HepG2 (cell line): ENCODE measurements at regions not wholly inside any gene's neighbourhood (a gene's known extent, or its start where the extent isn't known, plus 50 kb on each side); places are given as distances from the start of the nearest gene placed in this dataset.

Source experiments
- ATAC-seq: fragments of 200-7000 bp; cut with Tn5 transposase; 3 replicates; pipeline ENCODE4 v1.9.1; 2020; ENCODE audit warnings: mild to moderate bottlenecking, moderate library complexity
- BruUV-seq: library from RNA; stranded (reverse); fragments of 400-500 nt; replicated peaks from 2 replicates; lab custom pipeline; 2021; lab: Mats Ljungman, UMichigan
- CTCF ChIA-PET: fragments of 300-600 bp; formaldehyde crosslinking; extraction: SDS; loops from one replicate; lab custom pipeline; 2021; ENCODE audit warnings: low total read pairs, inconsistent platforms, low intra/inter-chr PET ratio; lab: Yijun Ruan, JAX
- POLR2A ChIA-PET: fragments of 350-600 bp; sonication (Branson Sonifier 250); formaldehyde crosslinking; loops from one replicate; lab custom pipeline; 2020; ENCODE audit warnings: antibody characterized with exemption, inconsistent platforms; lab: Yijun Ruan, JAX
- DNase-seq: peaks from one replicate; pipeline ENCODE4 v3.0.0-alpha.2; 2015; ENCODE audit warnings: low spot score
- FAIRE-seq: peaks from 3 replicates; lab custom pipeline; 2011; peaks lifted over from hg19 to GRCh38; lab: Jason Lieb, UNC
- H2AFZ ChIP-seq: one replicate; pipeline ENCODE4 v1.6.1; 2011; ENCODE audit warnings: low read length, inconsistent platforms
- H3K27ac ChIP-seq: fragments of 300-600 bp; 3 replicates; pipeline ENCODE4 v1.8.0; 2011; ENCODE audit warnings: mixed run types, mild to moderate bottlenecking, mixed read lengths, low read length, inconsistent platforms; ENCODE audit not compliant: insufficient read depth; ENCODE audit errors: extremely low read length
- H3K27me3 ChIP-seq, 2 experiments: fragments of 200-600 bp in 1 of 2; 2 replicates in 1 of 2; 3 replicates in 1 of 2; pipeline versions ENCODE4 v1.6.0 to v1.8.0; 2011; ENCODE audit warnings: low read length in 2 of 2, mild to moderate bottlenecking in 2 of 2, moderate library complexity in 2 of 2, inconsistent platforms in 1 of 2; ENCODE audit not compliant: insufficient read depth in 2 of 2, control insufficient read depth in 1 of 2
- H3K36me3 ChIP-seq, 2 experiments: fragments of 200-600 bp in 1 of 2; replicated peaks in 1 of 2; 2 replicates in 1 of 2; 3 replicates in 1 of 2; pipeline versions ENCODE4 v1.5.1 to v1.8.0; 2011; ENCODE audit warnings: low read length in 2 of 2, inconsistent platforms in 1 of 2; ENCODE audit not compliant: insufficient read depth in 2 of 2, control insufficient read depth in 1 of 2
- H3K4me1 ChIP-seq: 2 replicates; pipeline ENCODE4 v1.5.1; 2012; ENCODE audit warnings: low read length, inconsistent platforms; ENCODE audit not compliant: insufficient read depth
- H3K4me2 ChIP-seq: 2 replicates; pipeline ENCODE4 v1.6.0; 2011; ENCODE audit warnings: low read depth, low read length, inconsistent platforms
- H3K4me3 ChIP-seq, 3 experiments: fragments of 200-600 bp in 1 of 3; sonication (generic), shearing (Covaris generic) in 1 of 3; replicated peaks in 1 of 3; 2 replicates each; pipeline ENCODE4 v1.5.1; 2011 to 2016; ENCODE audit warnings: low read length in 3 of 3, inconsistent platforms in 2 of 3, low read depth in 2 of 3, mild to moderate bottlenecking in 2 of 3, control low read depth in 1 of 3, mixed read lengths in 1 of 3; ENCODE audit not compliant: insufficient read depth in 1 of 3
- H3K79me2 ChIP-seq: one replicate; pipeline ENCODE4 v1.6.1; 2011; ENCODE audit warnings: low read length, inconsistent platforms; ENCODE audit not compliant: insufficient read depth
- H3K9ac ChIP-seq: 2 replicates; pipeline ENCODE4 v1.6.0; 2011; ENCODE audit warnings: mild to moderate bottlenecking, low read depth, low read length, inconsistent platforms; ENCODE audit not compliant: insufficient read depth
- H3K9me3 ChIP-seq: 2 replicates; pipeline ENCODE4 v1.5.1; 2012; ENCODE audit warnings: mild to moderate bottlenecking, low read length
- H4K20me1 ChIP-seq: 2 replicates; pipeline ENCODE4 v1.6.0; 2011; ENCODE audit warnings: inconsistent platforms, mild to moderate bottlenecking, low read length, moderate library complexity; ENCODE audit not compliant: insufficient read depth
- ARNTL ChIP-seq: sonication (generic); formaldehyde crosslinking; IDR thresholded peaks from 2 replicates; pipeline ENCODE4 v1.4.0; 2020; ENCODE audit warnings: mild to moderate bottlenecking, missing genetic modification reagents
- CENPBD1 ChIP-seq: sonication (generic); formaldehyde crosslinking; IDR thresholded peaks from 2 replicates; pipeline ENCODE4 v1.8.0; 2022; ENCODE audit warnings: missing genetic modification reagents, low read depth, mild to moderate bottlenecking, borderline replicate concordance
- CENPX ChIP-seq: sonication (generic); formaldehyde crosslinking; IDR thresholded peaks from 2 replicates; pipeline ENCODE4 v1.9.0; 2021; ENCODE audit warnings: mild to moderate bottlenecking, missing genetic modification reagents, moderate library complexity
- MZF1 ChIP-seq: sonication (generic); formaldehyde crosslinking; IDR thresholded peaks from 2 replicates; pipeline ENCODE4 v1.8.1; 2023; ENCODE audit warnings: mild to moderate bottlenecking, missing genetic modification reagents, borderline replicate concordance
- RBFOX2 ChIP-seq: fragments of 200-400 bp; formaldehyde crosslinking; IDR thresholded peaks from 2 replicates; pipeline ENCODE4 v1.6.1; 2017; ENCODE audit warnings: low read depth, mild to moderate bottlenecking, low read length
- RXRA ChIP-seq: sonication (generic); formaldehyde crosslinking; IDR thresholded peaks from 2 replicates; pipeline ENCODE4 v1.5.1; 2020; ENCODE audit warnings: missing genetic modification reagents
- ZFP36L1 ChIP-seq: sonication (generic); formaldehyde crosslinking; IDR thresholded peaks from 2 replicates; pipeline ENCODE4 v1.8.0; 2022; ENCODE audit warnings: mild to moderate bottlenecking, missing genetic modification reagents, moderate library complexity
- ZNF773 ChIP-seq: sonication (generic); formaldehyde crosslinking; IDR thresholded peaks from 2 replicates; pipeline ENCODE4 v1.4.0; 2020; ENCODE audit warnings: missing genetic modification reagents, borderline replicate concordance
- WGBS: methylation state at CpG from one replicate; pipeline ENCODE4 v1.1.6; 2017; ENCODE audit warnings: low lambda C conversion rate; 5-methylcytosine and 5-hydroxymethylcytosine counted together
- in situ Hi-C: cut with HindIII; loops from 2 replicates; pipeline ENCODE4 v1.10.0; 2017; ENCODE audit warnings: low pct_unique_long_range_greater_than_20kb; ENCODE audit not compliant: extremely low pct_ligation_motif_present
- intact Hi-C: fragments of 100-400 bp; cut with micrococcal nuclease; formaldehyde crosslinking; loops from one replicate; pipeline ENCODE4 v1.10.0; 2022; ENCODE audit not compliant: unreplicated experiment
- TF ChIP-seq, protein P1 (sequence below): sonication (generic); formaldehyde crosslinking; IDR thresholded peaks from 2 replicates; pipeline ENCODE4 v1.4.0; 2020; ENCODE audit warnings: mild to moderate bottlenecking, missing genetic modification reagents
- TF ChIP-seq, protein P2 (sequence below): sonication (generic); formaldehyde crosslinking; IDR thresholded peaks from 2 replicates; pipeline ENCODE4 v1.5.1; 2020; ENCODE audit warnings: missing genetic modification reagents, mild to moderate bottlenecking, borderline replicate concordance

DNA sequence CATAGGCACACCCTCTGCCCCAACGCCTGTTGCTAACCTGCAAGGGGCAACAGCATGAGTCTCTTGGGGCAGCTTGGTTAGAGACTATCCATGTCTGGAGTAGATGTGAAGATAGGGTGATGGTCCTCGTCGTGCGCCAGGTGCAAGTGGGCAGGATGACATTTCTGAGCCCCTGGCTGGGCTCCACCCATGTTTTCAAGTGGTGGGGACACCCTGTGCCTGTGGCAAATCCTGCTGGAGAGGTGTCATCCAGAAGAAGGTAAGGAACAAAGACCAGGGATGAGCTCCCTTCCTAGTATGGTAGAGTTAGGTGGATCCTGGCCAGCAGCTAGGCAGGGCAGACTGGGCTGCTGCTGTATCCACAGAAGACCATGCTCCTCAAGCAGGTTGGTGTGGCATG, 152.6 kb downstream of the ABHD5 start:
- Histone ChIP-seq H3K4me1 (no peaks in the 10 kb centered on the region), H3K79me2 (no peaks in the 10 kb centered on the region), H2AFZ (no peak overlapping the region), H3K27me3 (no peaks in the 10 kb centered on the region), H3K27ac (no peak overlapping the region), H3K36me3 (no peaks in the 10 kb centered on the region), H3K4me3 (no peak overlapping the region), H3K4me2 (no peak overlapping the region), H3K9me3 (no peaks in the 10 kb centered on the region; the same call in 1 of the 2 replicates), H4K20me1 (no peaks in the 10 kb centered on the region), H3K9ac (no peak overlapping the region)
- WGBS = 7% methylated on average over 3 of the region's 4 CpGs
- ATAC-seq (no peak), DNase-seq (no peak), FAIRE-seq (no peak)
- ChIA-PET POLR2A (no interaction called here), CTCF (no interaction called here)
- TF ChIP-seq ARNTL (CRISPR knock-in tag) = no peak
- TF ChIP-seq CENPX (CRISPR knock-in tag) = no peak
- no peak for TF ChIP-seq CENPBD1 (CRISPR knock-in tag)
- no TSS peak for BruUV-seq
- intact Hi-C loops (no loop called here), in situ Hi-C loops (no loop called here)

GRCh38 chr3:43844757-43845156, 154.0 kb downstream of the ABHD5 start:
- WGBS = 2% methylated on average over 3 of the region's 3 CpGs
- Histone ChIP-seq H3K4me1 (no peaks in the 10 kb centered on the region), H2AFZ (no peak overlapping the region), H3K4me2 (no peak overlapping the region), H4K20me1 (no peaks in the 10 kb centered on the region), H3K4me3 (no peak overlapping the region), H3K9ac (no peak overlapping the region), H3K79me2 (no peaks in the 10 kb centered on the region), H3K36me3 (no peaks in the 10 kb centered on the region), H3K27me3 (no peaks in the 10 kb centered on the region), H3K27ac (no peak overlapping the region), H3K9me3 (no peaks in the 10 kb centered on the region; the same call in 1 of the 2 replicates)
- ChIA-PET POLR2A (no interaction called here), CTCF (no interaction called here)
- intact Hi-C loops = no loop called here
- ATAC-seq = no peak
- in situ Hi-C loops = no loop called here
- no peak for FAIRE-seq
- no peak for DNase-seq
- BruUV-seq = no TSS peak
- TF ChIP-seq RXRA (no peak), MZF1 (no peak), ZNF773 (CRISPR knock-in tag) (no peak), ZFP36L1 (CRISPR knock-in tag) (no peak), RBFOX2 (no peak)
- TF ChIP-seq, protein P1, sequence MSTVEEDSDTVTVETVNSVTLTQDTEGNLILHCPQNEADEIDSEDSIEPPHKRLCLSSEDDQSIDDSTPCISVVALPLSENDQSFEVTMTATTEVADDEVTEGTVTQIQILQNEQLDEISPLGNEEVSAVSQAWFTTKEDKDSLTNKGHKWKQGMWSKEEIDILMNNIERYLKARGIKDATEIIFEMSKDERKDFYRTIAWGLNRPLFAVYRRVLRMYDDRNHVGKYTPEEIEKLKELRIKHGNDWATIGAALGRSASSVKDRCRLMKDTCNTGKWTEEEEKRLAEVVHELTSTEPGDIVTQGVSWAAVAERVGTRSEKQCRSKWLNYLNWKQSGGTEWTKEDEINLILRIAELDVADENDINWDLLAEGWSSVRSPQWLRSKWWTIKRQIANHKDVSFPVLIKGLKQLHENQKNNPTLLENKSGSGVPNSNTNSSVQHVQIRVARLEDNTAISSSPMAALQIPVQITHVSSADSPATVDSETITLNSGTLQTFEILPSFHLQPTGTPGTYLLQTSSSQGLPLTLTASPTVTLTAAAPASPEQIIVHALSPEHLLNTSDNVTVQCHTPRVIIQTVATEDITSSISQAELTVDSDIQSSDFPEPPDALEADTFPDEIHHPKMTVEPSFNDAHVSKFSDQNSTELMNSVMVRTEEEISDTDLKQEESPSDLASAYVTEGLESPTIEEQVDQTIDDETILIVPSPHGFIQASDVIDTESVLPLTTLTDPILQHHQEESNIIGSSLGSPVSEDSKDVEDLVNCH (CRISPR knock-in tag) = no peak
- TF ChIP-seq, protein P2, sequence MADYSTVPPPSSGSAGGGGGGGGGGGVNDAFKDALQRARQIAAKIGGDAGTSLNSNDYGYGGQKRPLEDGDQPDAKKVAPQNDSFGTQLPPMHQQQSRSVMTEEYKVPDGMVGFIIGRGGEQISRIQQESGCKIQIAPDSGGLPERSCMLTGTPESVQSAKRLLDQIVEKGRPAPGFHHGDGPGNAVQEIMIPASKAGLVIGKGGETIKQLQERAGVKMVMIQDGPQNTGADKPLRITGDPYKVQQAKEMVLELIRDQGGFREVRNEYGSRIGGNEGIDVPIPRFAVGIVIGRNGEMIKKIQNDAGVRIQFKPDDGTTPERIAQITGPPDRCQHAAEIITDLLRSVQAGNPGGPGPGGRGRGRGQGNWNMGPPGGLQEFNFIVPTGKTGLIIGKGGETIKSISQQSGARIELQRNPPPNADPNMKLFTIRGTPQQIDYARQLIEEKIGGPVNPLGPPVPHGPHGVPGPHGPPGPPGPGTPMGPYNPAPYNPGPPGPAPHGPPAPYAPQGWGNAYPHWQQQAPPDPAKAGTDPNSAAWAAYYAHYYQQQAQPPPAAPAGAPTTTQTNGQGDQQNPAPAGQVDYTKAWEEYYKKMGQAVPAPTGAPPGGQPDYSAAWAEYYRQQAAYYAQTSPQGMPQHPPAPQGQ (CRISPR knock-in tag) = no peak
